ENCODE measurements at regions not wholly inside any gene's neighbourhood (a gene's known extent, or its start where the extent isn't known, plus 50 kb on each side); places are given as distances from the start of the nearest gene placed in this dataset.

DNA sequence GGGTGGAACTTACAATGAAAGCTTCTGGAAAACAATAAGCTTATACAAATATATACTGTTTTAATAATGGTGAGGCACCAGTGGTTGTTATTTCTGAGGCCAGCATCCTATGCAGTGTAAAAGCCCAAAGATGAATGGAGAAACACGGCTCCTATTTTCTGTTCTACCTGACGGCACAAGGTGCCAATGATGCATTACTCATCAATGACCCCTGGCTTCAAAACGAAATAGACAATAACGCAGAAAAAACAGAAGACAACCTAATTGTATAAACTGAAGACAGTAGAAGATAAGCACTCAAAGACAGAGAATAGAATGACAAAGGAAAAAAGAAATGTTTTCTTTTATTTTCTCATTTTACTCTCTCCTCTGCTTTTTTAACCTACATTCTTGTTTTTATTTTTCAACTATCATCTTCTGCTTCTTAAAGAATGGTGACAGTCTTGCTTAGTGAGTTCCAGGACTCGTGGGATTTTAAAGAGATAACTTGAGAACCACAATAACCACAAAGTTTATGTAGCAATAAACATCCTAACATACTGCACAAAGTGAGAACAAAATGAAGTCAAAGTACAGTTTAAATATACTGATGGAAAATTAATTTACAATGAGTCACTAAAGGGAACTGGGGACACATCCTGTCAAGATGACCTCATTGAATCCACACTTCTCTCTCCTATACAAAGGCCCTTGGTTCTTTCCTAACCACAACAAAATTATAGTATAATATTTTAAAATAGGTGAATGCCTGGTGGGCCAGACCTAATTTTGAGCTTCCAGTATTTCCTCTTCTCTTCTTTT is 169.8 kb downstream of the BTC start:
- TF ChIP-seq CTCF (conservative IDR thresholded peaks at IDR 0.05; ENCODE audit: low read length) = no peak
- DNase-seq (ENCODE audit: low read depth) = peak; percentile 64
- H3K4me3 ChIP-seq (ENCODE audit: low read length) = no peak overlapping the region

DNA sequence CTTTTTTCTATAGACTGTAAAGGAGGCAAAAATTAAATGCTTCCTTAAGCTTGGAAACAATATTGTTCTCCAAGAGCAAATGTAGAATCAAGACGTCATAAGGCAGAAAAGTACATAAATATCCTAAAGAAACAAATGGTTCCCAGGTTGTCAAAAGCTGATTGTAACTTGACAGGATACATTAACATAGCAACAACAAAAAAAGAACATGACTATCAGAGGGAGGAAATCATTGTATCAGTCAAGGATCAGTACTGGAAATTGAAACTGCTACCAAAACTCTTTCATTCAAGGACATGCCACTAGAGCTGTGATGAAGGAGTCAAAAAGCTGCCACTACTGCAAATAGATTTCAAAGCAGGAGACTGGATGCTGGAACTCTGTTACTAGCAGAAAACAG is 168.3 kb downstream of the BTC start:
- no peak for DNase-seq (ENCODE audit: low read depth)
- H3K4me3 ChIP-seq (ENCODE audit: low read length) = no peak overlapping the region
- TF ChIP-seq CTCF (conservative IDR thresholded peaks at IDR 0.05; ENCODE audit: low read length) = no peak

GRCh38 chr4:74627093-74627492 is 167.2 kb downstream of the BTC start:
- no peak for DNase-seq (ENCODE audit: low read depth)
- TF ChIP-seq CTCF (conservative IDR thresholded peaks at IDR 0.05; ENCODE audit: low read length) = no peak
- no peak overlapping the region for H3K4me3 ChIP-seq (ENCODE audit: low read length)

DNA sequence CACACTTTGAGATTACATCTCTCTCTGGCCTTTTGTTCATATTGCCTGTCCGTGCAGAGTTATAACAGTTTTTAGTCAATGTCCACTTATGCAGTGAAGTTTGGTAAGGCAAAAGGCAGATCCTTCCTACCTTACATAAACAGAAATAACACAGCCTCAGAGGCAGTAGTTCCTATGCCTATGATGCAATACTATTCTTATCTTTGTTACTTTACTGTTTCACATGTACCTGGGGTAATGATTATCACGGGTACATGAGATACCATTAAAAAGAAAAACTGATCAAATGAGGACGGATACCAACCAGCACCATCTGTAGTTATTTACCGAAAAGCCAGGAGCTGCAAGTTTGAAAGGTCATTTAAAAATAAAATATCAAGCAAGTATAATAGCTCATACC is 166.8 kb downstream of the BTC start:
- no peak for TF ChIP-seq CTCF (conservative IDR thresholded peaks at IDR 0.05; ENCODE audit: low read length)
- no peak for DNase-seq (ENCODE audit: low read depth)
- no peak overlapping the region for H3K4me3 ChIP-seq (ENCODE audit: low read length)

DNA sequence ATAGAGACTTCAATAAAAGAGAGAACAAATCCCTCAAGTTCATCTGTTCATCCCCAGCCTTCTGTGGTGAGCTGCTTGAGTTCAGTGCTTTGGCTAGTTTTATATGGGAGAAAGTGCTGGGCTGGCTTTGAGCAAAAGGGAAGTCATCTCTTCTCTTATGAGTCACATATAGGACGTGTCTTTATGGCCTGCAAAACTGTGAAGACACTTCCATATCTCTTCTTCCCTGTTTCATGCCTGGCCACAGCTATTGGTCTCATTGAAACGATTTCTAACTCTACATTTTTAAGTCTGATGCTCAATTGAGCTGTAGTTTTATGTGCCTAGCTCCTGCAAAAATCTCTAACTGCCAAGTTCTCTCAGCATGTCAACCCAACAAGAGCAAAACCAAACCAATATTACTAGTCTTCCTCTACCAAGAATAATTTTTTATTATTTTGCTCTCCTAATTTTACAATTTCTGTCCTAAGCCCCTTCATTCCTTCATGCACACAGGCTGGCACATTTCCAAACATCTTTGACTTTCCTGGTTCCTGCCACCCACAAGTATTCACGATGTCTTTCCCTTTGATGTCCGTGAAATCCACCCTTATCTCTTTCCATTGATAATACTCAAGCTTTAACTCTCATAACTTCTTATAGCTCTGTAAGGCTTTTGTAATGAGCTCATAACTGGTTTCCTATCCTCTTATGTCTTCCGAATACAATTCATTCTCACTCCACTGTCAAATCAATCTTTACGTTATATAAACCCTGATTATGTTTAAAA is 165.3 kb downstream of the BTC start:
- H3K4me3 ChIP-seq (ENCODE audit: low read length) = no peak overlapping the region
- no peak for TF ChIP-seq CTCF (conservative IDR thresholded peaks at IDR 0.05; ENCODE audit: low read length)
- DNase-seq (ENCODE audit: low read depth) = no peak

- TF ChIP-seq CTCF (conservative IDR thresholded peaks at IDR 0.05; ENCODE audit: low read length) = no peak
- no peak overlapping the region for H3K4me3 ChIP-seq (ENCODE audit: low read length)
- no peak for DNase-seq (ENCODE audit: low read depth)
These were observed 163.8 kb downstream of the BTC start for GRCh38 chr4:74630551-74630950.

DNA sequence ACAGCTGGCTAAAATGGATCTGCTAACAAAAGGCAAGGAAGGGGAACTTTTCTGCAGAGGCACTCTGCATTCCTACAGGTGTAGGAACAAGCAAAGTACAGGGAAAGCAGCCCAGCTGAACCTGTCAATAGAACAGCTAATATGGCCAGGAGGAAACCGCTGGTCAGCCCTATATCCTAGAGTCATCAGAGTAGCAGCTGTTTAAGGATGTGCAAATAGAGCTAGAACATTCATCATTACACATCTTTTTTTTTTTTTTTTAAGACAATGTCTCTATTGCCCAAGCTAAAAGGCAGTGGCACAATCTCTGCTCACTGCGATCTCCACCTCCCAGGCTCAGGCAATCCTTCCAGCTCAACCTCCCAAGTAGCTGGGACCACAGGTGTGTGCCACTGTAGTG is 163.0 kb downstream of the BTC start:
- no peak for DNase-seq (ENCODE audit: low read depth)
- H3K4me3 ChIP-seq (ENCODE audit: low read length) = no peak overlapping the region
- TF ChIP-seq CTCF (conservative IDR thresholded peaks at IDR 0.05; ENCODE audit: low read length) = no peak
